ENCODE measurements at regions not wholly inside any gene's neighbourhood (a gene's known extent, or its start where the extent isn't known, plus 50 kb on each side); places are given as distances from the start of the nearest gene placed in this dataset.

DNA sequence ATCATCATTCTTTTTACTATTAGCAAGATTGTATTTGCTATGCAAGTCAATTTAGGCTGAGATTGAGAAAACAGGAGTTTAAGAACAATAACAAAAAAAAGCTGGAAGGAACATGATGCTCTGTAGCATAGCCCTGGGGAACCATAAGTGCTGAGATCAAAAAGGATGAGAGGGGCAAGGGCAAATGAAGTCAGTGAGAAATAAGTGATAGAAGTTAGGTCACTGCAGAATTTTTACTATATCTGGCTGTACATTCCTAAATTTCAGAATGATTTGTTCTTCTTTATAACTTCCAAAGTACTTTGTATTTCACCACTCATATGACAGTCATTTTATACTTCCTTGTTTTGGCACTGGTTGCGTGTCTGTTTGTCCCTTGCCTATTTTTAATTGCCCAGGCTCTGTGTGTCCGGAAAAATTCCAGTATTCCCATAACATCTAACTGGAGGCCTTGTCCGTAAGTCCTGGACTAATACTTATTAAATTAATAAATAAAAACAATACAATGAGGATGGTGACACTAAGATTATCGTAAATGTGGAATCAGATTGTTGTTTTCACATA is 444.7 kb downstream of the TENT5A start:
- TF ChIP-seq POLR2AphosphoS5 (IDR thresholded peaks at IDR 0.05; ENCODE audit: low read depth, low read length), result no peak
- TF ChIP-seq, protein P1, sequence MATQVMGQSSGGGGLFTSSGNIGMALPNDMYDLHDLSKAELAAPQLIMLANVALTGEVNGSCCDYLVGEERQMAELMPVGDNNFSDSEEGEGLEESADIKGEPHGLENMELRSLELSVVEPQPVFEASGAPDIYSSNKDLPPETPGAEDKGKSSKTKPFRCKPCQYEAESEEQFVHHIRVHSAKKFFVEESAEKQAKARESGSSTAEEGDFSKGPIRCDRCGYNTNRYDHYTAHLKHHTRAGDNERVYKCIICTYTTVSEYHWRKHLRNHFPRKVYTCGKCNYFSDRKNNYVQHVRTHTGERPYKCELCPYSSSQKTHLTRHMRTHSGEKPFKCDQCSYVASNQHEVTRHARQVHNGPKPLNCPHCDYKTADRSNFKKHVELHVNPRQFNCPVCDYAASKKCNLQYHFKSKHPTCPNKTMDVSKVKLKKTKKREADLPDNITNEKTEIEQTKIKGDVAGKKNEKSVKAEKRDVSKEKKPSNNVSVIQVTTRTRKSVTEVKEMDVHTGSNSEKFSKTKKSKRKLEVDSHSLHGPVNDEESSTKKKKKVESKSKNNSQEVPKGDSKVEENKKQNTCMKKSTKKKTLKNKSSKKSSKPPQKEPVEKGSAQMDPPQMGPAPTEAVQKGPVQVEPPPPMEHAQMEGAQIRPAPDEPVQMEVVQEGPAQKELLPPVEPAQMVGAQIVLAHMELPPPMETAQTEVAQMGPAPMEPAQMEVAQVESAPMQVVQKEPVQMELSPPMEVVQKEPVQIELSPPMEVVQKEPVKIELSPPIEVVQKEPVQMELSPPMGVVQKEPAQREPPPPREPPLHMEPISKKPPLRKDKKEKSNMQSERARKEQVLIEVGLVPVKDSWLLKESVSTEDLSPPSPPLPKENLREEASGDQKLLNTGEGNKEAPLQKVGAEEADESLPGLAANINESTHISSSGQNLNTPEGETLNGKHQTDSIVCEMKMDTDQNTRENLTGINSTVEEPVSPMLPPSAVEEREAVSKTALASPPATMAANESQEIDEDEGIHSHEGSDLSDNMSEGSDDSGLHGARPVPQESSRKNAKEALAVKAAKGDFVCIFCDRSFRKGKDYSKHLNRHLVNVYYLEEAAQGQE (IDR thresholded peaks at IDR 0.05; ENCODE audit: insufficient read depth in 1 of 2, low read depth in 2 of 2, low read length in 2 of 2), result no peak

Data from PFSK-1 (cell line).